H9 (cell line): ENCODE measurements at regions not wholly inside any gene's neighbourhood (a gene's known extent, or its start where the extent isn't known, plus 50 kb on each side); places are given as distances from the start of the nearest gene placed in this dataset.

Experiments used
- DNase-seq: peaks from one replicate; pipeline ENCODE4 v3.0.0-alpha.2; 2017
- H2AFZ ChIP-seq: one replicate; pipeline ENCODE4 v1.6.1; 2013; ENCODE audit warnings: mild to moderate bottlenecking, low read length, control low read depth, moderate library complexity
- H2AK5ac ChIP-seq: 2 replicates; pipeline ENCODE4 v1.6.1; 2013; ENCODE audit warnings: low read length, control low read depth, mixed read lengths; ENCODE audit not compliant: insufficient read length
- H2BK120ac ChIP-seq: one replicate; pipeline ENCODE4 v1.6.1; 2013; ENCODE audit warnings: low read depth, mild to moderate bottlenecking, low read length, control low read depth, inconsistent platforms; ENCODE audit not compliant: poor library complexity, severe bottlenecking
- H2BK12ac ChIP-seq: 2 replicates; pipeline ENCODE4 v1.6.1; 2013; ENCODE audit warnings: low read length, control low read depth, mixed read lengths, low read depth; ENCODE audit not compliant: insufficient read length
- H2BK15ac ChIP-seq: 2 replicates; pipeline ENCODE4 v1.6.1; 2013; ENCODE audit warnings: low read depth, low read length, control low read depth
- H2BK20ac ChIP-seq: one replicate; pipeline ENCODE4 v1.6.1; 2013; ENCODE audit warnings: low read depth, mild to moderate bottlenecking, low read length, control low read depth, inconsistent platforms; ENCODE audit not compliant: poor library complexity, severe bottlenecking
- H2BK5ac ChIP-seq: 2 replicates; pipeline ENCODE4 v1.6.1; 2013; ENCODE audit warnings: low read length, control low read depth, mixed read lengths; ENCODE audit not compliant: insufficient read length
- H3K14ac ChIP-seq: 2 replicates; pipeline ENCODE4 v1.6.1; 2013; ENCODE audit warnings: low read length, control low read depth; ENCODE audit not compliant: insufficient read depth
- H3K18ac ChIP-seq: 2 replicates; pipeline ENCODE4 v1.6.1; 2013; ENCODE audit warnings: low read depth, mild to moderate bottlenecking, mixed read lengths, low read length, control low read depth; ENCODE audit not compliant: insufficient read length
- H3K23ac ChIP-seq: 2 replicates; pipeline ENCODE4 v1.6.1; 2013; ENCODE audit warnings: low read length, control low read depth, mixed read lengths, low read depth; ENCODE audit not compliant: insufficient read length
- H3K23me2 ChIP-seq: 2 replicates; pipeline ENCODE4 v1.6.1; 2013; ENCODE audit warnings: low read depth, mild to moderate bottlenecking, mixed read lengths, low read length, control low read depth; ENCODE audit not compliant: insufficient read length, poor library complexity, severe bottlenecking
- H3K27ac ChIP-seq: 2 replicates; pipeline ENCODE4 v1.5.1; 2013; ENCODE audit warnings: low read length, control low read depth, mixed read lengths, low read depth; ENCODE audit not compliant: insufficient read length
- H3K27me3 ChIP-seq: 2 replicates; pipeline ENCODE4 v1.6.1; 2013; ENCODE audit warnings: low read length, control low read depth, inconsistent platforms; ENCODE audit not compliant: insufficient read depth
- H3K4ac ChIP-seq: 2 replicates; pipeline ENCODE4 v1.6.1; 2013; ENCODE audit warnings: low read depth, mild to moderate bottlenecking, control low read depth, inconsistent platforms, low read length, moderate library complexity
- H3K4me1 ChIP-seq: 2 replicates; pipeline ENCODE4 v1.6.1; 2013; ENCODE audit warnings: low read length, control low read depth, inconsistent platforms; ENCODE audit not compliant: insufficient read depth
- H3K4me2 ChIP-seq: 2 replicates; pipeline ENCODE4 v1.6.1; 2013; ENCODE audit warnings: low read length, control low read depth, mixed read lengths; ENCODE audit not compliant: insufficient read length, insufficient read depth
- H3K56ac ChIP-seq: 2 replicates; pipeline ENCODE4 v1.6.1; 2013; ENCODE audit warnings: low read depth, mild to moderate bottlenecking, mixed read lengths, low read length, control low read depth; ENCODE audit not compliant: insufficient read length
- H3K79me1 ChIP-seq: 2 replicates; pipeline ENCODE4 v1.6.1; 2013; ENCODE audit warnings: low read depth, mild to moderate bottlenecking, moderate library complexity, low read length, control low read depth, inconsistent platforms; ENCODE audit not compliant: insufficient read depth, poor library complexity, severe bottlenecking
- H3K79me2 ChIP-seq: 2 replicates; pipeline ENCODE4 v1.6.1; 2013; ENCODE audit warnings: low read length, control low read depth, inconsistent platforms; ENCODE audit not compliant: insufficient read depth
- H3K9ac ChIP-seq: 2 replicates; pipeline ENCODE4 v1.6.1; 2013; ENCODE audit warnings: low read length, control low read depth, mixed read lengths; ENCODE audit not compliant: insufficient read length; ENCODE audit errors: extremely low read depth
- H3K9me3 ChIP-seq: one replicate; pipeline ENCODE4 v1.6.1; 2013; ENCODE audit warnings: low read depth, low read length, inconsistent platforms; ENCODE audit not compliant: control insufficient read depth
- H3T11ph ChIP-seq: one replicate; pipeline ENCODE4 v1.6.1; 2013; ENCODE audit warnings: mild to moderate bottlenecking, low read length, control low read depth, inconsistent platforms
- H4K20me1 ChIP-seq: one replicate; pipeline ENCODE4 v1.6.1; 2013; ENCODE audit not compliant: control insufficient read depth, insufficient read length, insufficient read depth
- H4K5ac ChIP-seq: 2 replicates; pipeline ENCODE4 v1.6.1; 2013; ENCODE audit warnings: low read depth, mild to moderate bottlenecking, mixed read lengths, low read length, control low read depth; ENCODE audit not compliant: insufficient read length
- H4K8ac ChIP-seq: replicated peaks from 2 replicates; pipeline ENCODE4 v1.6.1; 2013; ENCODE audit warnings: low read length, control low read depth, mixed read lengths, low read depth; ENCODE audit not compliant: insufficient read length
- H4K91ac ChIP-seq: 2 replicates; pipeline ENCODE4 v1.6.1; 2013; ENCODE audit warnings: low read depth, mild to moderate bottlenecking, moderate library complexity, mixed read lengths, low read length, control low read depth; ENCODE audit not compliant: insufficient read length
- H3K27ac Mint-ChIP-seq, 3 experiments: 2 replicates in 2 of 3; 3 replicates in 1 of 3; pipeline ENCODE4 v1.8.0; 2020 to 2021; ENCODE audit warnings: mixed read lengths in 3 of 3, mild to moderate bottlenecking in 1 of 3, moderate library complexity in 1 of 3
- H3K27me3 Mint-ChIP-seq: 2 replicates; pipeline ENCODE4 v1.8.0; 2021; ENCODE audit warnings: low read depth, mild to moderate bottlenecking, moderate library complexity, mixed read lengths
- H3K36me3 Mint-ChIP-seq, 3 experiments: 2 replicates in 2 of 3; 3 replicates in 1 of 3; pipeline ENCODE4 v1.8.0; 2020 to 2021; ENCODE audit warnings: low read depth in 3 of 3, mixed read lengths in 3 of 3; ENCODE audit not compliant: insufficient read depth in 1 of 3
- H3K4me1 Mint-ChIP-seq, 2 experiments: 2 replicates each; pipeline ENCODE4 v1.8.0; 2020; ENCODE audit warnings: mixed read lengths in 2 of 2
- H3K4me3 Mint-ChIP-seq, 2 experiments: 2 replicates in 1 of 2; 3 replicates in 1 of 2; pipeline ENCODE4 v1.8.0; 2020 to 2021; ENCODE audit warnings: mild to moderate bottlenecking in 2 of 2, mixed read lengths in 2 of 2, moderate library complexity in 1 of 2
- H3K9me3 Mint-ChIP-seq, 2 experiments: 2 replicates in 1 of 2; 3 replicates in 1 of 2; pipeline ENCODE4 v1.8.0; 2020; ENCODE audit warnings: mild to moderate bottlenecking in 2 of 2, mixed read lengths in 2 of 2, moderate library complexity in 1 of 2
- TF ChIP-seq, protein P1 (sequence below): fragments of 200-600 bp; sonication (generic); conservative IDR thresholded peaks from 3 replicates; pipeline ENCODE4 v1.8.0; 2021; ENCODE audit warnings: antibody characterized with exemption, mild to moderate bottlenecking

DNA sequence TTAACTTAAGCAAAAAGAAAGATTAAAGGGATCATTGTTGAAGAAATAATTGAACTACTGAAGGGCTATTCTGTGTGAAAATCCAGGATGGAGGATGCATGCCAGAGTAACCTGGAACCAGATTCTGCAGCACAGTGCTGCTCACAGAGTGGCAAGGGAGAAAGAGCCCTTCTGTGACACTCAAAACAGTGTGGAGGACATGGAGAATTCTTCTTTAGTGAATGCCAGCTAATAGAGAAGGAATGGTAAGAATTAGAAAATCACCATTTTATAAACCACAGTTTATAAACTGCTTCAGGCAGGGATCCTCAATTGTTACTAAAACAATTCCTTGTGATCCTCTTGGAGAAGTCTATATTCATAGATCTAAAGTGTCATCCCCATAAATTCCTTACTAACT is 70.4 kb upstream of the ARHGEF26 start:
- no peak overlapping the region for H2BK120ac ChIP-seq
- H2AK5ac ChIP-seq: no peak overlapping the region
- Mint-ChIP-seq H3K4me3 (no peak overlapping the region), H3K27ac (no peak overlapping the region), H3K27me3 (no peaks in the 10 kb centered on the region), H3K4me1 (peaks cover 0 to 2% of the 10 kb centered on the region in 2 experiments; a peak in 1 of 4 replicates), H3K36me3 (peaks cover 0 to 2% (median 0%) of the 10 kb centered on the region in 3 experiments; a peak in 1 of 7 replicates), H3K9me3 (peaks cover 3 to 6% of the 10 kb centered on the region in 2 experiments; a peak in 1 of 5 replicates)
- no peak overlapping the region for H4K5ac ChIP-seq
- H3K14ac ChIP-seq: no peak overlapping the region
- H2BK20ac ChIP-seq: no peak overlapping the region
- TF ChIP-seq, protein P1, sequence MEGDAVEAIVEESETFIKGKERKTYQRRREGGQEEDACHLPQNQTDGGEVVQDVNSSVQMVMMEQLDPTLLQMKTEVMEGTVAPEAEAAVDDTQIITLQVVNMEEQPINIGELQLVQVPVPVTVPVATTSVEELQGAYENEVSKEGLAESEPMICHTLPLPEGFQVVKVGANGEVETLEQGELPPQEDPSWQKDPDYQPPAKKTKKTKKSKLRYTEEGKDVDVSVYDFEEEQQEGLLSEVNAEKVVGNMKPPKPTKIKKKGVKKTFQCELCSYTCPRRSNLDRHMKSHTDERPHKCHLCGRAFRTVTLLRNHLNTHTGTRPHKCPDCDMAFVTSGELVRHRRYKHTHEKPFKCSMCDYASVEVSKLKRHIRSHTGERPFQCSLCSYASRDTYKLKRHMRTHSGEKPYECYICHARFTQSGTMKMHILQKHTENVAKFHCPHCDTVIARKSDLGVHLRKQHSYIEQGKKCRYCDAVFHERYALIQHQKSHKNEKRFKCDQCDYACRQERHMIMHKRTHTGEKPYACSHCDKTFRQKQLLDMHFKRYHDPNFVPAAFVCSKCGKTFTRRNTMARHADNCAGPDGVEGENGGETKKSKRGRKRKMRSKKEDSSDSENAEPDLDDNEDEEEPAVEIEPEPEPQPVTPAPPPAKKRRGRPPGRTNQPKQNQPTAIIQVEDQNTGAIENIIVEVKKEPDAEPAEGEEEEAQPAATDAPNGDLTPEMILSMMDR: no peak
- H2BK15ac ChIP-seq: no peak overlapping the region
- no peak overlapping the region for H3T11ph ChIP-seq
- H3K23ac ChIP-seq: no peak overlapping the region
- H2AFZ ChIP-seq: no peak overlapping the region
- H2BK12ac ChIP-seq: no peak overlapping the region
- H3K27ac ChIP-seq: no peak overlapping the region
- H3K4ac ChIP-seq: no peak overlapping the region
- DNase-seq: no peak
- no peak overlapping the region for H4K91ac ChIP-seq
- H3K27me3 ChIP-seq: no peaks in the 10 kb centered on the region
- no peak overlapping the region for H4K8ac ChIP-seq
- H3K9me3 ChIP-seq: no peaks in the 10 kb centered on the region
- H2BK5ac ChIP-seq: no peak overlapping the region
- no peaks in the 10 kb centered on the region for H3K79me2 ChIP-seq
- H3K9ac ChIP-seq: no peak overlapping the region
- H3K18ac ChIP-seq: no peak overlapping the region
- no peaks in the 10 kb centered on the region for H4K20me1 ChIP-seq
- H3K4me2 ChIP-seq: no peak overlapping the region
- H3K23me2 ChIP-seq: no peaks in the 10 kb centered on the region
- H3K4me1 ChIP-seq: no peaks in the 10 kb centered on the region
- no peak overlapping the region for H3K56ac ChIP-seq
- H3K79me1 ChIP-seq: no peaks in the 10 kb centered on the region
